ENCODE measurements at regions not wholly inside any gene's neighbourhood (a gene's known extent, or its start where the extent isn't known, plus 50 kb on each side); places are given as distances from the start of the nearest gene placed in this dataset.
"Not testable (repeated sequence)": the region's sequence is repeated elsewhere in the genome, so short reads cannot be mapped to it uniquely, and the experiment has no call there.

GRCh38 chr12:114192549-114192948, 213.4 kb downstream of the TBX5 start:
- no peak for DNase-seq (ENCODE audit: low read depth in 2 of 2)

GRCh38 chr12:114192013-114192412, 213.9 kb downstream of the TBX5 start:
- no peak for DNase-seq (ENCODE audit: low read depth in 2 of 2)

GRCh38 chr12:114191581-114191980, 214.4 kb downstream of the TBX5 start:
- no peak for DNase-seq (ENCODE audit: low read depth in 2 of 2)

- DNase-seq (ENCODE audit: low read depth in 2 of 2) = no peak
Measured at GRCh38 chr12:114190971-114191370, 215.0 kb downstream of the TBX5 start.

- no peak for DNase-seq (ENCODE audit: low read depth in 2 of 2)
Measured at GRCh38 chr12:114189266-114189665, 216.7 kb downstream of the TBX5 start.

- no peak for DNase-seq (ENCODE audit: low read depth in 2 of 2)
Measured at GRCh38 chr12:114186241-114187002, 219.5 kb downstream of the TBX5 start.

- DNase-seq (ENCODE audit: low read depth in 2 of 2) = no peak
Measured at GRCh38 chr12:114185036-114185435, 218.9 kb upstream of the RBM19 start.

- no peak for DNase-seq (ENCODE audit: low read depth in 2 of 2)
Measured at GRCh38 chr12:114174326-114174725, 208.2 kb upstream of the RBM19 start.

GRCh38 chr12:114172135-114172534, 206.0 kb upstream of the RBM19 start:
- no peak for DNase-seq (ENCODE audit: low read depth in 2 of 2)

GRCh38 chr12:114168061-114168460, 201.9 kb upstream of the RBM19 start:
- DNase-seq (ENCODE audit: low read depth in 2 of 2) = no peak

GRCh38 chr12:114167431-114167830, 201.3 kb upstream of the RBM19 start:
- no peak for DNase-seq (ENCODE audit: low read depth in 2 of 2)

GRCh38 chr12:114166362-114166761, 200.2 kb upstream of the RBM19 start:
- DNase-seq (ENCODE audit: low read depth in 2 of 2) = peak in 1 of 2 donors; percentile 44

- DNase-seq (ENCODE audit: low read depth in 2 of 2) = no peak
Measured at GRCh38 chr12:114165921-114166320, 199.8 kb upstream of the RBM19 start.

- DNase-seq (ENCODE audit: low read depth in 2 of 2) = no peak
Measured at GRCh38 chr12:114164351-114164750, 198.2 kb upstream of the RBM19 start.

GRCh38 chr12:114163771-114164170, 197.6 kb upstream of the RBM19 start:
- peak in 1 of 2 donors; percentile 90 for DNase-seq (ENCODE audit: low read depth in 2 of 2)

GRCh38 chr12:114160445-114160844, 194.3 kb upstream of the RBM19 start:
- DNase-seq (ENCODE audit: low read depth in 2 of 2) = no peak

GRCh38 chr12:114152890-114153289, 186.8 kb upstream of the RBM19 start:
- no peak for DNase-seq (ENCODE audit: low read depth in 2 of 2)

GRCh38 chr12:114152066-114152465, 185.9 kb upstream of the RBM19 start:
- no peak for DNase-seq (ENCODE audit: low read depth in 2 of 2)

GRCh38 chr12:114150584-114150983, 184.5 kb upstream of the RBM19 start:
- not testable (repeated sequence) for DNase-seq (ENCODE audit: low read depth in 2 of 2)

- DNase-seq (ENCODE audit: low read depth in 2 of 2) = no peak
Measured at GRCh38 chr12:114141921-114142564, 175.9 kb upstream of the RBM19 start.

- DNase-seq (ENCODE audit: low read depth in 2 of 2) = no peak
Measured at GRCh38 chr12:114140576-114140975, 174.5 kb upstream of the RBM19 start.

- DNase-seq (ENCODE audit: low read depth in 2 of 2) = no peak
Measured at GRCh38 chr12:114136631-114137030, 170.5 kb upstream of the RBM19 start.

GRCh38 chr12:114134922-114135321, 168.8 kb upstream of the RBM19 start:
- DNase-seq (ENCODE audit: low read depth in 2 of 2) = no peak

Measured in lung microvascular endothelial cell (primary cell).